A549 (cell line): ENCODE measurements at regions not wholly inside any gene's neighbourhood (a gene's known extent, or its start where the extent isn't known, plus 50 kb on each side); places are given as distances from the start of the nearest gene placed in this dataset.

Source experiments
- ATAC-seq, 2 experiments: fragments of 200-7000 bp in 1 of 2; fragments of >200 bp in 1 of 2; cut with Nextera tagmentation in 1 of 2; cut with Tn5 transposase in 1 of 2; 3 replicates each; pipeline versions ENCODE4 v1.8.0 to v1.9.1; 2018 to 2020; ENCODE audit warnings: mild to moderate bottlenecking in 1 of 2, moderate library complexity in 1 of 2
- CTCF ChIA-PET: fragments of 300-600 bp; sonication (Branson Sonifier 250); formaldehyde crosslinking; extraction: SDS; loops from one replicate; lab custom pipeline; 2021; ENCODE audit warnings: antibody characterized with exemption, inconsistent platforms; lab: Yijun Ruan, JAX
- POLR2A ChIA-PET: fragments of 350-600 bp; formaldehyde crosslinking; extraction: SDS; loops from one replicate; lab custom pipeline; 2021; ENCODE audit warnings: antibody characterized with exemption, inconsistent platforms; lab: Yijun Ruan, JAX
- DNase-seq, 2 experiments: peaks; one replicate each; pipeline versions ENCODE4 v3.0.0 to v3.0.0-alpha.2; 2011 to 2016; ENCODE audit warnings: low read depth in 1 of 2, low spot score in 1 of 2
- FAIRE-seq: peaks from 2 replicates; lab custom pipeline; 2011; peaks lifted over from hg19 to GRCh38; lab: Jason Lieb, UNC
- H3K27ac ChIP-seq, 2 experiments: fragments of >200 bp; sonication (Bioruptor Twin); formaldehyde crosslinking; 3 replicates each; pipeline ENCODE4 v1.5.1; 2016 to 2017
- H3K4me1 ChIP-seq: fragments of >200 bp; sonication (Bioruptor Twin); formaldehyde crosslinking; 3 replicates; pipeline ENCODE4 v1.6.1; 2016
- H3K4me2 ChIP-seq: fragments of >200 bp; sonication (Bioruptor Twin); formaldehyde crosslinking; 3 replicates; pipeline ENCODE4 v1.6.1; 2016
- H3K4me3 ChIP-seq: fragments of >200 bp; sonication (Bioruptor Twin); formaldehyde crosslinking; 3 replicates; pipeline ENCODE4 v1.5.1; 2016
- H3K9me3 ChIP-seq: fragments of >200 bp; sonication (Bioruptor Twin); formaldehyde crosslinking; 3 replicates; pipeline ENCODE4 v1.6.1; 2016
- BHLHE40 ChIP-seq: IDR thresholded peaks from 2 replicates; pipeline ENCODE4 v1.6.1; 2012; ENCODE audit warnings: low read depth, low read length, inconsistent platforms
- CBX2 ChIP-seq: fragments of 200-600 bp; sonication (generic); IDR thresholded peaks from 2 replicates; pipeline ENCODE4 v1.6.1; 2016; ENCODE audit warnings: low read depth, mild to moderate bottlenecking, borderline replicate concordance
- CEBPB ChIP-seq, 2 experiments: fragments of >200 bp in 1 of 2; sonication (Bioruptor Twin) in 1 of 2; formaldehyde crosslinking in 1 of 2; IDR thresholded peaks; 2 replicates each; pipeline ENCODE4 v1.6.1; 2012 to 2016
- CHD2 ChIP-seq: fragments of 150-350 bp; IDR thresholded peaks from 2 replicates; pipeline ENCODE4 v1.6.1; 2014; ENCODE audit warnings: low read length; ENCODE audit not compliant: partially characterized antibody
- CHD4 ChIP-seq: fragments of 200-600 bp; sonication (generic); IDR thresholded peaks from 2 replicates; pipeline ENCODE4 v1.6.1; 2016; ENCODE audit warnings: antibody characterized with exemption, mild to moderate bottlenecking, borderline replicate concordance
- EHF ChIP-seq: fragments of 250-450 bp; sonication (Bioruptor Pico); IDR thresholded peaks from 2 replicates; pipeline ENCODE4 v1.5.0; 2020; ENCODE audit warnings: mild to moderate bottlenecking
- EHMT2 ChIP-seq: fragments of 200-600 bp; sonication (generic); IDR thresholded peaks from 2 replicates; pipeline ENCODE4 v1.6.1; 2016; ENCODE audit warnings: antibody characterized with exemption, low read depth, mild to moderate bottlenecking, moderate library complexity
- FOSB ChIP-seq: fragments of 250-450 bp; sonication (Bioruptor Pico); IDR thresholded peaks from 2 replicates; pipeline ENCODE4 v1.5.0; 2020; ENCODE audit warnings: mild to moderate bottlenecking, moderate library complexity
- GATA3 ChIP-seq: IDR thresholded peaks from 2 replicates; pipeline ENCODE4 v1.6.1; 2012; ENCODE audit warnings: borderline replicate concordance
- HOXA7 ChIP-seq: fragments of 250-450 bp; sonication (Bioruptor Pico); IDR thresholded peaks from 2 replicates; pipeline ENCODE4 v1.5.0; 2020; ENCODE audit warnings: mild to moderate bottlenecking, moderate library complexity
- HOXB5 ChIP-seq: fragments of 250-450 bp; sonication (Bioruptor Pico); IDR thresholded peaks from 2 replicates; pipeline ENCODE4 v1.5.0; 2020; ENCODE audit warnings: mild to moderate bottlenecking, moderate library complexity
- JUN ChIP-seq, 2 experiments: fragments of >200 bp; sonication (Bioruptor Twin); formaldehyde crosslinking; IDR thresholded peaks; 2 replicates in 1 of 2; 3 replicates in 1 of 2; pipeline ENCODE4 v1.6.1; 2016 to 2017
- JUNB ChIP-seq: fragments of >200 bp; sonication (Bioruptor Twin); formaldehyde crosslinking; IDR thresholded peaks from 2 replicates; pipeline ENCODE4 v1.6.1; 2016
- KDM5A ChIP-seq: fragments of 200-600 bp; sonication (generic); IDR thresholded peaks from 2 replicates; pipeline ENCODE4 v1.6.1; 2016; ENCODE audit warnings: antibody characterized with exemption, mild to moderate bottlenecking
- NPAS2 ChIP-seq: fragments of 250-450 bp; sonication (Bioruptor Pico); IDR thresholded peaks from 2 replicates; pipeline ENCODE4 v1.8.0; 2022; ENCODE audit warnings: mild to moderate bottlenecking, moderate library complexity, borderline replicate concordance
- NR3C1 ChIP-seq: fragments of >200 bp; sonication (Bioruptor Twin); formaldehyde crosslinking; IDR thresholded peaks from 3 replicates; pipeline ENCODE4 v1.6.1; 2017
- PHF8 ChIP-seq: fragments of 200-600 bp; sonication (generic); IDR thresholded peaks from 2 replicates; pipeline ENCODE4 v1.6.1; 2016; ENCODE audit warnings: low read depth, mild to moderate bottlenecking, antibody characterized with exemption, moderate library complexity, borderline replicate concordance
- POLR2A ChIP-seq: IDR thresholded peaks from 2 replicates; pipeline ENCODE4 v1.6.1; 2012; ENCODE audit warnings: mild to moderate bottlenecking, low read length
- POLR2AphosphoS2 ChIP-seq: conservative IDR thresholded peaks from 2 replicates; pipeline ENCODE4 v1.6.1; 2012; ENCODE audit warnings: low read length, improper control_type of control experiment, inconsistent platforms
- RAD21 ChIP-seq, 2 experiments: fragments of >200 bp in 1 of 2; sonication (Bioruptor Twin) in 1 of 2; formaldehyde crosslinking in 1 of 2; IDR thresholded peaks in 1 of 2; conservative IDR thresholded peaks in 1 of 2; 2 replicates in 1 of 2; 3 replicates in 1 of 2; pipeline ENCODE4 v1.6.1; 2012 to 2018; ENCODE audit warnings: inconsistent platforms in 1 of 2
- RFX5 ChIP-seq: fragments of 450-650 bp; IDR thresholded peaks from 2 replicates; pipeline ENCODE4 v1.7.1; 2014; ENCODE audit warnings: antibody characterized with exemption, mild to moderate bottlenecking, moderate library complexity
- RNF2 ChIP-seq: fragments of 200-600 bp; sonication (generic); IDR thresholded peaks from 2 replicates; pipeline ENCODE4 v1.6.1; 2016; ENCODE audit warnings: low read depth, mild to moderate bottlenecking, antibody characterized with exemption, moderate library complexity, borderline replicate concordance
- SMC3 ChIP-seq: fragments of >200 bp; sonication (Bioruptor Twin); formaldehyde crosslinking; IDR thresholded peaks from 3 replicates; pipeline ENCODE4 v1.6.1; 2018; ENCODE audit warnings: inconsistent platforms
- SREBF2 ChIP-seq: fragments of 450-650 bp; IDR thresholded peaks from 2 replicates; pipeline ENCODE4 v1.6.1; 2014; ENCODE audit warnings: mild to moderate bottlenecking, moderate library complexity
- TFCP2L1 ChIP-seq: fragments of 250-450 bp; sonication (Bioruptor Pico); IDR thresholded peaks from 2 replicates; pipeline ENCODE4 v1.5.0; 2021; ENCODE audit warnings: mild to moderate bottlenecking
- ZC3H11A ChIP-seq: fragments of 450-650 bp; IDR thresholded peaks from 2 replicates; pipeline ENCODE4 v1.6.1; 2014; ENCODE audit warnings: antibody characterized with exemption, mild to moderate bottlenecking
- WGBS: methylation state at CpG from one replicate; pipeline ENCODE4 v1.1.6; 2017; ENCODE audit errors: missing lambda C conversion rate; 5-methylcytosine and 5-hydroxymethylcytosine counted together
- TF ChIP-seq, protein P1 (sequence below): IDR thresholded peaks from 2 replicates; pipeline ENCODE4 v1.6.1; 2012; ENCODE audit warnings: low read depth, borderline replicate concordance
- TF ChIP-seq, protein P2 (sequence below): IDR thresholded peaks from 2 replicates; pipeline ENCODE4 v1.6.1; 2012
- TF ChIP-seq, protein P3 (sequence below): fragments of 450-650 bp; IDR thresholded peaks from 2 replicates; pipeline ENCODE4 v1.6.1; 2014; ENCODE audit warnings: antibody characterized with exemption
- TF ChIP-seq, protein P4 (sequence below): fragments of 250-450 bp; sonication (Bioruptor Pico); IDR thresholded peaks from 2 replicates; pipeline ENCODE4 v1.5.0; 2020; ENCODE audit warnings: low read depth, mild to moderate bottlenecking, moderate library complexity
- TF ChIP-seq, protein P5 (sequence below): fragments of 150-350 bp; IDR thresholded peaks from 2 replicates; pipeline ENCODE4 v1.6.1; 2014; ENCODE audit warnings: low read depth, mild to moderate bottlenecking, low read length
- TF ChIP-seq, protein P6 (sequence below): fragments of >200 bp; sonication (Bioruptor Twin); formaldehyde crosslinking; IDR thresholded peaks from 2 replicates; pipeline ENCODE4 v1.6.1; 2016
- TF ChIP-seq, protein P7 (sequence below): fragments of >200 bp; sonication (Bioruptor Twin); formaldehyde crosslinking; IDR thresholded peaks from 3 replicates; pipeline ENCODE4 v1.5.1; 2016

DNA sequence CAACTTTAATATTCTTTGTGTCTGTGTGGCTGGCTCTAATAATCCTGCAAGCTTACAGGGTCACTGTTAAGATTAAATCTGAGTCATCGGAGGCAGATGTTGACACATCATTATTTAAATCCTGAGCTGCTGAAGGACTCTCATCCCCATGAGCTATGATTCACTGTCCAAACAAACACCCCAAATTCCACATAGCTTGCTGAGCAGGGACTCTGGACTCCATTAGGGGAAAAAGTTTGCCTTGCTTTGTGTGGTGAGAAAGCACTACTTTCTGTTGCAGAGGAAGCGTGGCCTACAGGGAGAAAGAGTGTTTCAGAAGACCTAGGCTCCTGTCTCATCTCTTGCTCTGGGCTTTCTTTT lies 213.7 kb downstream of the PDCD6IP start:
- Histone ChIP-seq H3K4me2 (peak overlapping the region; percentile 70), H3K27ac (peak overlapping the region; percentile 81 to 91), H3K4me1 (peaks cover 58% of the 10 kb centered on the region), H3K4me3 (no peak overlapping the region), H3K9me3 (no peaks in the 10 kb centered on the region)
- peak; percentile 94 for ATAC-seq
- 0% methylated on average over 2 of the region's 2 CpGs for WGBS
- ChIA-PET CTCF (interaction anchor here (1.5 to 4.7 kb wide), 4 partner anchors 11 to 100 kb away, joined by 6 to 19 read pairs (median 14); no protein-coding TSS in a partner anchor), POLR2A (interaction anchor here (1.4 to 1.7 kb wide), 2 partner anchors 10 to 32 kb away, joined by 3 to 10 read pairs; no protein-coding TSS in a partner anchor)
- peak; percentile 100 for FAIRE-seq
- DNase-seq, result peak; percentile 97 to 98
- TF ChIP-seq CEBPB (IDR thresholded peaks at IDR 0.05), result peak; percentile 49 to 91; a peak in 3 of 4 replicates
- no peak for TF ChIP-seq ZC3H11A
- TF ChIP-seq JUN (IDR thresholded peaks at IDR 0.05), result peak; percentile 97 to 98
- TF ChIP-seq CHD4, result no peak
- TF ChIP-seq SMC3, result peak; percentile 54; the same call in 2 of the 3 replicates
- TF ChIP-seq NPAS2, result no peak
- TF ChIP-seq JUNB, result peak; percentile 99
- TF ChIP-seq, protein P1, sequence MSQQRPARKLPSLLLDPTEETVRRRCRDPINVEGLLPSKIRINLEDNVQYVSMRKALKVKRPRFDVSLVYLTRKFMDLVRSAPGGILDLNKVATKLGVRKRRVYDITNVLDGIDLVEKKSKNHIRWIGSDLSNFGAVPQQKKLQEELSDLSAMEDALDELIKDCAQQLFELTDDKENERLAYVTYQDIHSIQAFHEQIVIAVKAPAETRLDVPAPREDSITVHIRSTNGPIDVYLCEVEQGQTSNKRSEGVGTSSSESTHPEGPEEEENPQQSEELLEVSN, result no peak
- TF ChIP-seq RFX5, result no peak
- no peak for TF ChIP-seq RNF2
- peak; percentile 93 for TF ChIP-seq HOXB5 (CRISPR knock-in tag)
- no peak for TF ChIP-seq KDM5A
- TF ChIP-seq RAD21 (conservative IDR thresholded peaks at IDR 0.05 in 1 of 2, IDR thresholded peaks at IDR 0.05 in 1 of 2), result peak; percentile 47 to 66
- no peak for TF ChIP-seq CBX2
- TF ChIP-seq, protein P2, sequence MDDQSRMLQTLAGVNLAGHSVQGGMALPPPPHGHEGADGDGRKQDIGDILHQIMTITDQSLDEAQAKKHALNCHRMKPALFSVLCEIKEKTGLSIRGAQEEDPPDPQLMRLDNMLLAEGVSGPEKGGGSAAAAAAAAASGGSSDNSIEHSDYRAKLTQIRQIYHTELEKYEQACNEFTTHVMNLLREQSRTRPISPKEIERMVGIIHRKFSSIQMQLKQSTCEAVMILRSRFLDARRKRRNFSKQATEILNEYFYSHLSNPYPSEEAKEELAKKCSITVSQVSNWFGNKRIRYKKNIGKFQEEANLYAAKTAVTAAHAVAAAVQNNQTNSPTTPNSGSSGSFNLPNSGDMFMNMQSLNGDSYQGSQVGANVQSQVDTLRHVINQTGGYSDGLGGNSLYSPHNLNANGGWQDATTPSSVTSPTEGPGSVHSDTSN, result peak; percentile 88
- TF ChIP-seq, protein P3, sequence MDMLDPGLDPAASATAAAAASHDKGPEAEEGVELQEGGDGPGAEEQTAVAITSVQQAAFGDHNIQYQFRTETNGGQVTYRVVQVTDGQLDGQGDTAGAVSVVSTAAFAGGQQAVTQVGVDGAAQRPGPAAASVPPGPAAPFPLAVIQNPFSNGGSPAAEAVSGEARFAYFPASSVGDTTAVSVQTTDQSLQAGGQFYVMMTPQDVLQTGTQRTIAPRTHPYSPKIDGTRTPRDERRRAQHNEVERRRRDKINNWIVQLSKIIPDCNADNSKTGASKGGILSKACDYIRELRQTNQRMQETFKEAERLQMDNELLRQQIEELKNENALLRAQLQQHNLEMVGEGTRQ, result no peak
- no peak for TF ChIP-seq SREBF2
- TF ChIP-seq HOXA7 (CRISPR knock-in tag), result no peak
- TF ChIP-seq FOSB (CRISPR knock-in tag), result no peak
- no peak for TF ChIP-seq PHF8
- no peak for TF ChIP-seq EHF
- TF ChIP-seq, protein P4, sequence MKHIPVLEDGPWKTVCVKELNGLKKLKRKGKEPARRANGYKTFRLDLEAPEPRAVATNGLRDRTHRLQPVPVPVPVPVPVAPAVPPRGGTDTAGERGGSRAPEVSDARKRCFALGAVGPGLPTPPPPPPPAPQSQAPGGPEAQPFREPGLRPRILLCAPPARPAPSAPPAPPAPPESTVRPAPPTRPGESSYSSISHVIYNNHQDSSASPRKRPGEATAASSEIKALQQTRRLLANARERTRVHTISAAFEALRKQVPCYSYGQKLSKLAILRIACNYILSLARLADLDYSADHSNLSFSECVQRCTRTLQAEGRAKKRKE (CRISPR knock-in tag), result no peak
- TF ChIP-seq POLR2A, result no peak
- TF ChIP-seq, protein P5, sequence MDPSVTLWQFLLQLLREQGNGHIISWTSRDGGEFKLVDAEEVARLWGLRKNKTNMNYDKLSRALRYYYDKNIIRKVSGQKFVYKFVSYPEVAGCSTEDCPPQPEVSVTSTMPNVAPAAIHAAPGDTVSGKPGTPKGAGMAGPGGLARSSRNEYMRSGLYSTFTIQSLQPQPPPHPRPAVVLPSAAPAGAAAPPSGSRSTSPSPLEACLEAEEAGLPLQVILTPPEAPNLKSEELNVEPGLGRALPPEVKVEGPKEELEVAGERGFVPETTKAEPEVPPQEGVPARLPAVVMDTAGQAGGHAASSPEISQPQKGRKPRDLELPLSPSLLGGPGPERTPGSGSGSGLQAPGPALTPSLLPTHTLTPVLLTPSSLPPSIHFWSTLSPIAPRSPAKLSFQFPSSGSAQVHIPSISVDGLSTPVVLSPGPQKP, result no peak
- 0 out of 2 replicates have a peak, but pooled peaks have one; percentile 30 for TF ChIP-seq TFCP2L1 (CRISPR knock-in tag)
- no peak for TF ChIP-seq BHLHE40
- no peak for TF ChIP-seq CHD2
- no peak for TF ChIP-seq NR3C1
- TF ChIP-seq, protein P6, sequence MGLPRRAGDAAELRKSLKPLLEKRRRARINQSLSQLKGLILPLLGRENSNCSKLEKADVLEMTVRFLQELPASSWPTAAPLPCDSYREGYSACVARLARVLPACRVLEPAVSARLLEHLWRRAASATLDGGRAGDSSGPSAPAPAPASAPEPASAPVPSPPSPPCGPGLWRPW, result no peak
- TF ChIP-seq GATA3, result peak; percentile 99
- TF ChIP-seq POLR2AphosphoS2, result no peak
- TF ChIP-seq EHMT2, result no peak
- TF ChIP-seq, protein P7, sequence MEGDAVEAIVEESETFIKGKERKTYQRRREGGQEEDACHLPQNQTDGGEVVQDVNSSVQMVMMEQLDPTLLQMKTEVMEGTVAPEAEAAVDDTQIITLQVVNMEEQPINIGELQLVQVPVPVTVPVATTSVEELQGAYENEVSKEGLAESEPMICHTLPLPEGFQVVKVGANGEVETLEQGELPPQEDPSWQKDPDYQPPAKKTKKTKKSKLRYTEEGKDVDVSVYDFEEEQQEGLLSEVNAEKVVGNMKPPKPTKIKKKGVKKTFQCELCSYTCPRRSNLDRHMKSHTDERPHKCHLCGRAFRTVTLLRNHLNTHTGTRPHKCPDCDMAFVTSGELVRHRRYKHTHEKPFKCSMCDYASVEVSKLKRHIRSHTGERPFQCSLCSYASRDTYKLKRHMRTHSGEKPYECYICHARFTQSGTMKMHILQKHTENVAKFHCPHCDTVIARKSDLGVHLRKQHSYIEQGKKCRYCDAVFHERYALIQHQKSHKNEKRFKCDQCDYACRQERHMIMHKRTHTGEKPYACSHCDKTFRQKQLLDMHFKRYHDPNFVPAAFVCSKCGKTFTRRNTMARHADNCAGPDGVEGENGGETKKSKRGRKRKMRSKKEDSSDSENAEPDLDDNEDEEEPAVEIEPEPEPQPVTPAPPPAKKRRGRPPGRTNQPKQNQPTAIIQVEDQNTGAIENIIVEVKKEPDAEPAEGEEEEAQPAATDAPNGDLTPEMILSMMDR, result no peak
